GM12865 (cell line): ENCODE measurements at regions not wholly inside any gene's neighbourhood (a gene's known extent, or its start where the extent isn't known, plus 50 kb on each side); places are given as distances from the start of the nearest gene placed in this dataset.
"Not testable (repeated sequence)": the region's sequence is repeated elsewhere in the genome, so short reads cannot be mapped to it uniquely, and the experiment has no call there.

Experiments
- DNase-seq: peaks from one replicate; pipeline ENCODE4 v3.0.0; 2010; ENCODE audit warnings: low read depth
- H3K4me3 ChIP-seq: 2 replicates; pipeline ENCODE4 v1.5.1; 2011; ENCODE audit warnings: mild to moderate bottlenecking, low read depth, low read length, control low read depth
- CTCF ChIP-seq: IDR thresholded peaks from 2 replicates; pipeline ENCODE4 v1.5.1; 2011; ENCODE audit warnings: low read length, control low read depth, low read depth, inconsistent platforms; ENCODE audit not compliant: insufficient read depth; ENCODE audit errors: missing control alignments

GRCh38 chr4:111952688-111953087 is 192.6 kb upstream of the FAM241A start:
- DNase-seq, result no peak
- H3K4me3 ChIP-seq, result no peak overlapping the region
- TF ChIP-seq CTCF, result no peak

- DNase-seq, result no peak
- TF ChIP-seq CTCF, result no peak
- no peak overlapping the region for H3K4me3 ChIP-seq
These were observed 190.7 kb upstream of the FAM241A start for GRCh38 chr4:111954550-111954949.

- no peak for TF ChIP-seq CTCF
- DNase-seq, result no peak
- no peak overlapping the region for H3K4me3 ChIP-seq
These were observed 190.3 kb upstream of the FAM241A start for GRCh38 chr4:111955001-111955400.

- TF ChIP-seq CTCF, result no peak
- no peak for DNase-seq
- no peak overlapping the region for H3K4me3 ChIP-seq
These were observed 188.1 kb upstream of the FAM241A start for GRCh38 chr4:111957116-111957515.

- no peak for DNase-seq
- TF ChIP-seq CTCF, result no peak
- no peak overlapping the region for H3K4me3 ChIP-seq
These were observed 187.3 kb upstream of the FAM241A start for GRCh38 chr4:111957997-111958396.

GRCh38 chr4:111959222-111959621 is 186.0 kb upstream of the FAM241A start:
- TF ChIP-seq CTCF, result no peak
- H3K4me3 ChIP-seq, result no peak overlapping the region
- peak; percentile 9 for DNase-seq

GRCh38 chr4:111960241-111960667 is 185.0 kb upstream of the FAM241A start:
- H3K4me3 ChIP-seq, result no peak overlapping the region
- TF ChIP-seq CTCF, result no peak
- peak; percentile 54 for DNase-seq

- not testable (repeated sequence) for H3K4me3 ChIP-seq, DNase-seq
These were observed 184.2 kb upstream of the FAM241A start for GRCh38 chr4:111961026-111961425.
